Neural cell (in vitro differentiated cells): ENCODE measurements at regions not wholly inside any gene's neighbourhood (a gene's known extent, or its start where the extent isn't known, plus 50 kb on each side); places are given as distances from the start of the nearest gene placed in this dataset.

ENCODE experiments used
- CTCF ChIP-seq: fragments of 450-650 bp; IDR thresholded peaks from 2 replicates; pipeline ENCODE4 v1.5.1; 2014; ENCODE audit warnings: antibody characterized with exemption, mild to moderate bottlenecking, moderate library complexity; ENCODE audit not compliant: poor library complexity, severe bottlenecking
- EZH2 ChIP-seq: fragments of 200-600, 300-800 bp; shearing (Covaris generic), sonication (generic); IDR thresholded peaks from 2 replicates; pipeline ENCODE4 v1.6.1; 2014; ENCODE audit warnings: antibody characterized with exemption, low read length, borderline replicate concordance, mild to moderate bottlenecking; ENCODE audit not compliant: insufficient read depth, poor library complexity, severe bottlenecking
- POLR2AphosphoS5 ChIP-seq: IDR thresholded peaks from 2 replicates; pipeline ENCODE4 v1.6.1; 2012

DNA sequence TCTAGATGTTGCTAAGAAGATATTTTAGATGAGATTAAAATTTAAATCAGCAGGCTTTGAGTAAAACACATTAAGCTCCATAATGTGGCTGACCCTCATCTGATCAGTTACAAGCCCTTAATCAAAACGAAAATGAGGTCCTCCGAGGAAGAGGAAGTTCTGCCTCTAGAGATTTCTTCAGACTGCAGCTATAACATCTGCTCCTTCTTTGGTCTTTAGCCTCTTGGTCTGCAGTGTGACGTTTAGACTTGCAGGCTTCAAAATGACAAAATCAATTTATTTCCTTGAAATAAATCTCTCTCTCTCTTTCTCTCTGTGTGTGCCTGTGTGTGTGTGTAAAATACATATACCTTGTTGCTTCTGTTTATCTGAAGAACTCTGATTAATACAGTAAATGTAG lies 1429.8 kb upstream of the CDH9 start:
- TF ChIP-seq CTCF (no peak), POLR2AphosphoS5 (no peak), EZH2 (no peak)
